Loucy (cell line): ENCODE measurements at regions not wholly inside any gene's neighbourhood (a gene's known extent, or its start where the extent isn't known, plus 50 kb on each side); places are given as distances from the start of the nearest gene placed in this dataset.

Source experiments
- CTCF ChIP-seq: fragments of 200-600 bp; sonication (generic); conservative IDR thresholded peaks from 2 replicates; pipeline ENCODE4 v1.5.1; 2014; ENCODE audit warnings: mild to moderate bottlenecking, antibody characterized with exemption, low read length
- EZH2phosphoT487 ChIP-seq: fragments of 200-600 bp; IDR thresholded peaks from 2 replicates; pipeline ENCODE4 v1.6.1; 2018; ENCODE audit warnings: antibody characterized with exemption, mild to moderate bottlenecking, moderate library complexity, borderline replicate concordance

GRCh38 chr5:104266161-104266560 is 703.6 kb upstream of the NUDT12 start:
- TF ChIP-seq CTCF (no peak), EZH2phosphoT487 (no peak)
